A549 (cell line): ENCODE measurements at regions not wholly inside any gene's neighbourhood (a gene's known extent, or its start where the extent isn't known, plus 50 kb on each side); places are given as distances from the start of the nearest gene placed in this dataset.

Experiments
- ATAC-seq, 2 experiments: fragments of 200-7000 bp in 1 of 2; fragments of >200 bp in 1 of 2; cut with Nextera tagmentation in 1 of 2; cut with Tn5 transposase in 1 of 2; 3 replicates each; pipeline versions ENCODE4 v1.8.0 to v1.9.1; 2018 to 2020; ENCODE audit warnings: mild to moderate bottlenecking in 1 of 2, moderate library complexity in 1 of 2
- CTCF ChIA-PET: fragments of 300-600 bp; sonication (Branson Sonifier 250); formaldehyde crosslinking; extraction: SDS; loops from one replicate; lab custom pipeline; 2021; ENCODE audit warnings: antibody characterized with exemption, inconsistent platforms; lab: Yijun Ruan, JAX
- POLR2A ChIA-PET: fragments of 350-600 bp; formaldehyde crosslinking; extraction: SDS; loops from one replicate; lab custom pipeline; 2021; ENCODE audit warnings: antibody characterized with exemption, inconsistent platforms; lab: Yijun Ruan, JAX
- DNase-seq, 2 experiments: peaks; one replicate each; pipeline versions ENCODE4 v3.0.0 to v3.0.0-alpha.2; 2011 to 2016; ENCODE audit warnings: low read depth in 1 of 2, low spot score in 1 of 2
- FAIRE-seq: peaks from 2 replicates; lab custom pipeline; 2011; peaks lifted over from hg19 to GRCh38; lab: Jason Lieb, UNC
- H3K27ac ChIP-seq, 2 experiments: fragments of >200 bp; sonication (Bioruptor Twin); formaldehyde crosslinking; 3 replicates each; pipeline ENCODE4 v1.5.1; 2016 to 2017
- H3K4me1 ChIP-seq: fragments of >200 bp; sonication (Bioruptor Twin); formaldehyde crosslinking; 3 replicates; pipeline ENCODE4 v1.6.1; 2016
- H3K4me2 ChIP-seq: fragments of >200 bp; sonication (Bioruptor Twin); formaldehyde crosslinking; 3 replicates; pipeline ENCODE4 v1.6.1; 2016
- H3K4me3 ChIP-seq: fragments of >200 bp; sonication (Bioruptor Twin); formaldehyde crosslinking; 3 replicates; pipeline ENCODE4 v1.5.1; 2016
- H3K9me3 ChIP-seq: fragments of >200 bp; sonication (Bioruptor Twin); formaldehyde crosslinking; 3 replicates; pipeline ENCODE4 v1.6.1; 2016
- CEBPB ChIP-seq, 2 experiments: fragments of >200 bp in 1 of 2; sonication (Bioruptor Twin) in 1 of 2; formaldehyde crosslinking in 1 of 2; IDR thresholded peaks; 2 replicates each; pipeline ENCODE4 v1.6.1; 2012 to 2016
- CHD4 ChIP-seq: fragments of 200-600 bp; sonication (generic); IDR thresholded peaks from 2 replicates; pipeline ENCODE4 v1.6.1; 2016; ENCODE audit warnings: antibody characterized with exemption, mild to moderate bottlenecking, borderline replicate concordance
- EHF ChIP-seq: fragments of 250-450 bp; sonication (Bioruptor Pico); IDR thresholded peaks from 2 replicates; pipeline ENCODE4 v1.5.0; 2020; ENCODE audit warnings: mild to moderate bottlenecking
- ESRRA ChIP-seq: fragments of 150-350 bp; IDR thresholded peaks from 2 replicates; pipeline ENCODE4 v1.6.1; 2014; ENCODE audit warnings: mild to moderate bottlenecking, low read length, borderline replicate concordance
- HEYL ChIP-seq: fragments of 250-450 bp; sonication (Bioruptor Pico); IDR thresholded peaks from 2 replicates; pipeline ENCODE4 v1.8.0; 2021; ENCODE audit warnings: mild to moderate bottlenecking, moderate library complexity
- HOXA7 ChIP-seq: fragments of 250-450 bp; sonication (Bioruptor Pico); IDR thresholded peaks from 2 replicates; pipeline ENCODE4 v1.5.0; 2020; ENCODE audit warnings: mild to moderate bottlenecking, moderate library complexity
- HOXB13 ChIP-seq: fragments of 250-450 bp; sonication (Bioruptor Pico); IDR thresholded peaks from 2 replicates; pipeline ENCODE4 v1.5.0; 2020; ENCODE audit warnings: low read depth, mild to moderate bottlenecking, moderate library complexity
- JUN ChIP-seq, 2 experiments: fragments of >200 bp; sonication (Bioruptor Twin); formaldehyde crosslinking; IDR thresholded peaks; 2 replicates in 1 of 2; 3 replicates in 1 of 2; pipeline ENCODE4 v1.6.1; 2016 to 2017
- KDM1A ChIP-seq: fragments of 200-600 bp; sonication (generic); IDR thresholded peaks from 2 replicates; pipeline ENCODE4 v1.6.1; 2016; ENCODE audit warnings: low read depth, mild to moderate bottlenecking
- MAZ ChIP-seq: fragments of 150-350 bp; IDR thresholded peaks from 2 replicates; pipeline ENCODE4 v1.6.1; 2014; ENCODE audit warnings: antibody characterized with exemption, low read depth, low read length, borderline replicate concordance
- MYC ChIP-seq: IDR thresholded peaks from 2 replicates; pipeline ENCODE4 v1.6.1; 2012; ENCODE audit warnings: mild to moderate bottlenecking, inconsistent platforms, low read length, improper control_type of control experiment, borderline replicate concordance
- RCOR1 ChIP-seq: fragments of 150-350 bp; IDR thresholded peaks from 2 replicates; pipeline ENCODE4 v1.6.1; 2014; ENCODE audit warnings: antibody characterized with exemption, low read length, low read depth
- RFX5 ChIP-seq: fragments of 450-650 bp; IDR thresholded peaks from 2 replicates; pipeline ENCODE4 v1.7.1; 2014; ENCODE audit warnings: antibody characterized with exemption, mild to moderate bottlenecking, moderate library complexity
- RNF2 ChIP-seq: fragments of 200-600 bp; sonication (generic); IDR thresholded peaks from 2 replicates; pipeline ENCODE4 v1.6.1; 2016; ENCODE audit warnings: low read depth, mild to moderate bottlenecking, antibody characterized with exemption, moderate library complexity, borderline replicate concordance
- SMC3 ChIP-seq: fragments of >200 bp; sonication (Bioruptor Twin); formaldehyde crosslinking; IDR thresholded peaks from 3 replicates; pipeline ENCODE4 v1.6.1; 2018; ENCODE audit warnings: inconsistent platforms
- TFCP2L1 ChIP-seq: fragments of 250-450 bp; sonication (Bioruptor Pico); IDR thresholded peaks from 2 replicates; pipeline ENCODE4 v1.5.0; 2021; ENCODE audit warnings: mild to moderate bottlenecking
- TP53 ChIP-seq: fragments of 250-450 bp; sonication (Bioruptor Pico); IDR thresholded peaks from 2 replicates; pipeline ENCODE4 v1.5.0; 2021; ENCODE audit warnings: mild to moderate bottlenecking, moderate library complexity
- ZC3H11A ChIP-seq: fragments of 450-650 bp; IDR thresholded peaks from 2 replicates; pipeline ENCODE4 v1.6.1; 2014; ENCODE audit warnings: antibody characterized with exemption, mild to moderate bottlenecking
- ZSCAN20 ChIP-seq: fragments of 250-450 bp; sonication (Bioruptor Pico); IDR thresholded peaks from 2 replicates; pipeline ENCODE4 v1.8.0; 2022; ENCODE audit warnings: mild to moderate bottlenecking, moderate library complexity
- WGBS: methylation state at CpG from one replicate; pipeline ENCODE4 v1.1.6; 2017; ENCODE audit errors: missing lambda C conversion rate; 5-methylcytosine and 5-hydroxymethylcytosine counted together
- TF ChIP-seq, protein P1 (sequence below): IDR thresholded peaks from 2 replicates; pipeline ENCODE4 v1.6.1; 2012; ENCODE audit warnings: low read depth, borderline replicate concordance
- TF ChIP-seq, protein P2 (sequence below): fragments of 250-450 bp; sonication (Bioruptor Pico); IDR thresholded peaks from 2 replicates; pipeline ENCODE4 v1.5.0; 2020; ENCODE audit warnings: low read depth, mild to moderate bottlenecking, moderate library complexity
- TF ChIP-seq, protein P3 (sequence below): fragments of 200-600 bp; sonication (generic); IDR thresholded peaks from 2 replicates; pipeline ENCODE4 v1.6.1; 2016; ENCODE audit warnings: antibody characterized with exemption, mild to moderate bottlenecking, moderate library complexity

DNA sequence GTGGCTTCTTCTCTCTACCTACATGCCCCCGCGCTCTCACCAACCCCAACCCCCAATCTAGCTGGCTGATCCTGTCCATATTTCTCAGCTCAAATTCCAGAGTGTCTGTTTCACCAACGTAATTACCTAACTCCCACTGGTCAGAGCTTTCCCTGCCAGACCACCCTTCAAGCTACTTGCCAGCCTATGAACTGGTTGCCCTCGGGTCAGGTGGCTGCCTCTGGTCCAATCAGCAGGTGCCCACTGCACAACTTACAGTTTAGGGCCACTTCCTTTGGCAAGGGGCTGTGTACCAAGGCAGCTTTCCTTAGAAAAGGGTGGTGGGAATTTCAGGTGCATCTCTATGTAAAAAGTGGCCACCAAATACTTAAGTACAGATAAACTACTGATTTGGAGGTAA lies 92.2 kb upstream of the SLC30A5 start:
- POLR2A ChIA-PET = no interaction called here
- FAIRE-seq (no peak), ATAC-seq (0 out of 6 replicates have a peak, but pooled peaks of 1 of the 2 experiments have one; percentile 34), DNase-seq (no peak)
- H3K4me3 ChIP-seq = no peak overlapping the region
- H3K27ac ChIP-seq = no peak overlapping the region
- H3K4me2 ChIP-seq = no peak overlapping the region
- no peak for TF ChIP-seq ZC3H11A
- TF ChIP-seq MYC = no peak
- TF ChIP-seq, protein P1, sequence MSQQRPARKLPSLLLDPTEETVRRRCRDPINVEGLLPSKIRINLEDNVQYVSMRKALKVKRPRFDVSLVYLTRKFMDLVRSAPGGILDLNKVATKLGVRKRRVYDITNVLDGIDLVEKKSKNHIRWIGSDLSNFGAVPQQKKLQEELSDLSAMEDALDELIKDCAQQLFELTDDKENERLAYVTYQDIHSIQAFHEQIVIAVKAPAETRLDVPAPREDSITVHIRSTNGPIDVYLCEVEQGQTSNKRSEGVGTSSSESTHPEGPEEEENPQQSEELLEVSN = no peak
- TF ChIP-seq ZSCAN20 (CRISPR knock-in tag) = no peak
- no peak for TF ChIP-seq HEYL
- TF ChIP-seq SMC3 = no peak
- TF ChIP-seq CHD4 = no peak
- TF ChIP-seq MAZ = no peak
- TF ChIP-seq JUN (IDR thresholded peaks at IDR 0.05) = no peak
- no peak for TF ChIP-seq TP53 (CRISPR knock-in tag)
- no peak for TF ChIP-seq HOXA7 (CRISPR knock-in tag)
- TF ChIP-seq KDM1A = no peak
- no peak for TF ChIP-seq ESRRA
- no peak for TF ChIP-seq HOXB13 (CRISPR knock-in tag)
- no peak for TF ChIP-seq RNF2
- TF ChIP-seq TFCP2L1 (CRISPR knock-in tag) = no peak
- TF ChIP-seq, protein P2, sequence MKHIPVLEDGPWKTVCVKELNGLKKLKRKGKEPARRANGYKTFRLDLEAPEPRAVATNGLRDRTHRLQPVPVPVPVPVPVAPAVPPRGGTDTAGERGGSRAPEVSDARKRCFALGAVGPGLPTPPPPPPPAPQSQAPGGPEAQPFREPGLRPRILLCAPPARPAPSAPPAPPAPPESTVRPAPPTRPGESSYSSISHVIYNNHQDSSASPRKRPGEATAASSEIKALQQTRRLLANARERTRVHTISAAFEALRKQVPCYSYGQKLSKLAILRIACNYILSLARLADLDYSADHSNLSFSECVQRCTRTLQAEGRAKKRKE (CRISPR knock-in tag) = no peak
- no peak for TF ChIP-seq EHF (CRISPR knock-in tag)
- WGBS = 64% methylated on average over 4 of the region's 4 CpGs
- H3K4me1 ChIP-seq = no peaks in the 10 kb centered on the region
- no peaks in the 10 kb centered on the region for H3K9me3 ChIP-seq
- CTCF ChIA-PET = interaction anchor here (1.3 to 2.6 kb wide), 2 partner anchors 9 to 715 kb away, joined by 3 to 5 read pairs; no protein-coding TSS in a partner anchor

GRCh38 chr5:69004127-69004526 lies 89.7 kb upstream of the SLC30A5 start:
- Histone ChIP-seq H3K27ac (no peak overlapping the region), H3K4me1 (no peaks in the 10 kb centered on the region), H3K4me2 (no peak overlapping the region), H3K4me3 (no peak overlapping the region), H3K9me3 (no peaks in the 10 kb centered on the region)
- ChIA-PET CTCF (no interaction called here), POLR2A (no interaction called here)
- FAIRE-seq (no peak), ATAC-seq (no peak), DNase-seq (no peak)
- 6% methylated on average over 3 of the region's 3 CpGs for WGBS
- TF ChIP-seq RFX5 (no peak), CEBPB (IDR thresholded peaks at IDR 0.05) (peak; percentile 36 to 48; a peak in 2 of 4 replicates)

DNA sequence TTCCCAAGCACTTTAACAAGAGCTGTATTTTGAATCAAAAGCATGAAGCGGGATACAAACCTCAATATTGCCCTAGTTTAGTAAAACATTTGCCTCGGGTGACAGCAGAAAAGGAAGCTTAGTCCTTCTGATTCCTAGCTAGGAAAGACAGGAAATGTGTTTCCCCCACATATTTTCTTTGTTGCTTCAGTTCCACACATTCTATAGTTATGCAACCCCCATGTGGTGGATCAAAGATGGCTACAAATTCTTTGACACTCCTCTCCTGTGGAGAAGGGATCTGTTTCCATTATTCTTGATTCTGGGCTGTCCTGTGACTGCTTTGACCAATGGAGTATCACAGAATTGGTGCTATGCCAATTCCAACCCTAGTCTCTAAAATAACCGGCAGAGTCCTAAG lies 89.1 kb upstream of the SLC30A5 start:
- TF ChIP-seq, protein P3, sequence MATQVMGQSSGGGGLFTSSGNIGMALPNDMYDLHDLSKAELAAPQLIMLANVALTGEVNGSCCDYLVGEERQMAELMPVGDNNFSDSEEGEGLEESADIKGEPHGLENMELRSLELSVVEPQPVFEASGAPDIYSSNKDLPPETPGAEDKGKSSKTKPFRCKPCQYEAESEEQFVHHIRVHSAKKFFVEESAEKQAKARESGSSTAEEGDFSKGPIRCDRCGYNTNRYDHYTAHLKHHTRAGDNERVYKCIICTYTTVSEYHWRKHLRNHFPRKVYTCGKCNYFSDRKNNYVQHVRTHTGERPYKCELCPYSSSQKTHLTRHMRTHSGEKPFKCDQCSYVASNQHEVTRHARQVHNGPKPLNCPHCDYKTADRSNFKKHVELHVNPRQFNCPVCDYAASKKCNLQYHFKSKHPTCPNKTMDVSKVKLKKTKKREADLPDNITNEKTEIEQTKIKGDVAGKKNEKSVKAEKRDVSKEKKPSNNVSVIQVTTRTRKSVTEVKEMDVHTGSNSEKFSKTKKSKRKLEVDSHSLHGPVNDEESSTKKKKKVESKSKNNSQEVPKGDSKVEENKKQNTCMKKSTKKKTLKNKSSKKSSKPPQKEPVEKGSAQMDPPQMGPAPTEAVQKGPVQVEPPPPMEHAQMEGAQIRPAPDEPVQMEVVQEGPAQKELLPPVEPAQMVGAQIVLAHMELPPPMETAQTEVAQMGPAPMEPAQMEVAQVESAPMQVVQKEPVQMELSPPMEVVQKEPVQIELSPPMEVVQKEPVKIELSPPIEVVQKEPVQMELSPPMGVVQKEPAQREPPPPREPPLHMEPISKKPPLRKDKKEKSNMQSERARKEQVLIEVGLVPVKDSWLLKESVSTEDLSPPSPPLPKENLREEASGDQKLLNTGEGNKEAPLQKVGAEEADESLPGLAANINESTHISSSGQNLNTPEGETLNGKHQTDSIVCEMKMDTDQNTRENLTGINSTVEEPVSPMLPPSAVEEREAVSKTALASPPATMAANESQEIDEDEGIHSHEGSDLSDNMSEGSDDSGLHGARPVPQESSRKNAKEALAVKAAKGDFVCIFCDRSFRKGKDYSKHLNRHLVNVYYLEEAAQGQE = no peak
- TF ChIP-seq, protein P2 (CRISPR knock-in tag) = no peak
- no peak for TF ChIP-seq ESRRA
- TF ChIP-seq ZSCAN20 (CRISPR knock-in tag) = no peak
- TF ChIP-seq JUN (IDR thresholded peaks at IDR 0.05) = no peak
- TF ChIP-seq MAZ = no peak
- TF ChIP-seq RCOR1 = no peak
- no peak for ATAC-seq

More for the DNA sequence above, 89.1 kb upstream of the SLC30A5 start:
- CTCF ChIA-PET = no interaction called here
- Histone ChIP-seq H3K4me1 (no peaks in the 10 kb centered on the region), H3K9me3 (no peaks in the 10 kb centered on the region), H3K4me3 (no peak overlapping the region), H3K4me2 (no peak overlapping the region), H3K27ac (no peak overlapping the region)
- no peak for DNase-seq
- no peak for FAIRE-seq
- 55% methylated on average over 3 of the region's 3 CpGs for WGBS
- POLR2A ChIA-PET = no interaction called here
